ENCODE measurements at regions not wholly inside any gene's neighbourhood (a gene's known extent, or its start where the extent isn't known, plus 50 kb on each side); places are given as distances from the start of the nearest gene placed in this dataset.

GRCh38 chr2:64718250-64718885 is 64.7 kb upstream of the SERTAD2 start:
- TF ChIP-seq CTCF (IDR thresholded peaks at IDR 0.05): no peak
- DNase-seq (ENCODE audit: low spot score): no peak

GRCh38 chr2:64720535-64721319 is 67.0 kb upstream of the SERTAD2 start:
- no peak for DNase-seq (ENCODE audit: low spot score)
- no peak for ATAC-seq (ENCODE audit: low FRiP score)

More at GRCh38 chr2:64718250-64718885, 64.7 kb upstream of the SERTAD2 start:
- no peak for ATAC-seq (ENCODE audit: low FRiP score)

GRCh38 chr2:64721320-64721623 is 67.6 kb upstream of the SERTAD2 start:
- TF ChIP-seq CTCF (IDR thresholded peaks at IDR 0.05): no peak
- ATAC-seq (ENCODE audit: low FRiP score) (no peak), DNase-seq (ENCODE audit: low spot score) (no peak)

More at GRCh38 chr2:64720535-64721319, 67.0 kb upstream of the SERTAD2 start:
- TF ChIP-seq CTCF (IDR thresholded peaks at IDR 0.05): no peak

GRCh38 chr2:64722291-64723044 is 68.8 kb upstream of the SERTAD2 start:
- no peak for DNase-seq (ENCODE audit: low spot score)
- ATAC-seq (ENCODE audit: low FRiP score): no peak
- TF ChIP-seq CTCF (IDR thresholded peaks at IDR 0.05): no peak

- ATAC-seq (ENCODE audit: low FRiP score) (no peak), DNase-seq (ENCODE audit: low spot score) (no peak)
- no peak for TF ChIP-seq CTCF (IDR thresholded peaks at IDR 0.05)
Measured at GRCh38 chr2:64727013-64727767, 73.5 kb upstream of the SERTAD2 start.

GRCh38 chr2:64727843-64728463 is 74.2 kb upstream of the SERTAD2 start:
- DNase-seq (ENCODE audit: low spot score) (no peak), ATAC-seq (ENCODE audit: low FRiP score) (no peak)
- no peak for TF ChIP-seq CTCF (IDR thresholded peaks at IDR 0.05)
